ENCODE measurements at regions not wholly inside any gene's neighbourhood (a gene's known extent, or its start where the extent isn't known, plus 50 kb on each side); places are given as distances from the start of the nearest gene placed in this dataset.

DNA sequence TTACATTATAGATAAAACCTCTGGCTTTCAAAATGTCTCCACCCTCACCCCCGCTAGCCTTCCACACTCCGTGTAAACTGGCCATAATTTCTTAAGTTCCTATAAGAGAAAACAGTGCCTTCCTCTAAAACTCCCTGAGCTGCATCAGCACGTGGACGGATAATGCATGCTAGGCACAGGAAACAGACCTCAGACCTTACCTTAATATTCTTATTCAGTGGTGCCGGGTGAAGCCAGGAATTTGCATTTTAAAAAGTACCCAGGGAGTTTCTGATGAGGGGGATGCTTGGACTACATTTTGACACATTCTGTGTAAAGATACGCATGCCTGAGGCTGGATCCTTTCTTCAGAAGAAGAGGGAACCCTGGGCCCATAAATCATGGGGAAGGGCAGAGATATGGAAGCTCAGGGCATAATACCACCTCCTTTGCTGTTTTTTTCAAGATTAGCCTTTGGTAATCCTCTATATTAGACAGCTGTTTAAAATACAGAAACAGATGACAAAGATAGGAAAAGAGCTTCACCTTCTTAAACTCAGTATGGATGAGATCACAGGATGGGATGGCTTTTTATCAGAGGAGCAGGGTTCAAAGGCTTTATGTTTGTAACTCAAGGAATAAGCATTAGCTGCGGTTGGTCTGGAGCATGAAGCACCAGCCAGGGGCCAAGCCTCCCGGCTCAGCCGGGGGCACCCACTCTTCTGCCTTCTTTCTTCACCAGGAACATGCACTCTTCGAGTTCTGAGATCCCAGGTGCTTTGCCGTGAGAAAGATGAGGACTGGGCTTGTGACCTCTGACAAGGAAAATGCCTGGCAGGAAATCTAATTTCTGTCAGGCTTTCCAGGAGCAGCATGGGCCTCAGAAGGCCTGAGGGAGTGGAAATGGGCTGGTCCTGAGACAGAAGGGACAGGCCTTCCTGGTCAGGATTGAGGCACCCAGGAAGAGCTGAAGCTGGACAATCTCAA is 218.1 kb upstream of the SOX4 start:
- TF ChIP-seq, protein P1, sequence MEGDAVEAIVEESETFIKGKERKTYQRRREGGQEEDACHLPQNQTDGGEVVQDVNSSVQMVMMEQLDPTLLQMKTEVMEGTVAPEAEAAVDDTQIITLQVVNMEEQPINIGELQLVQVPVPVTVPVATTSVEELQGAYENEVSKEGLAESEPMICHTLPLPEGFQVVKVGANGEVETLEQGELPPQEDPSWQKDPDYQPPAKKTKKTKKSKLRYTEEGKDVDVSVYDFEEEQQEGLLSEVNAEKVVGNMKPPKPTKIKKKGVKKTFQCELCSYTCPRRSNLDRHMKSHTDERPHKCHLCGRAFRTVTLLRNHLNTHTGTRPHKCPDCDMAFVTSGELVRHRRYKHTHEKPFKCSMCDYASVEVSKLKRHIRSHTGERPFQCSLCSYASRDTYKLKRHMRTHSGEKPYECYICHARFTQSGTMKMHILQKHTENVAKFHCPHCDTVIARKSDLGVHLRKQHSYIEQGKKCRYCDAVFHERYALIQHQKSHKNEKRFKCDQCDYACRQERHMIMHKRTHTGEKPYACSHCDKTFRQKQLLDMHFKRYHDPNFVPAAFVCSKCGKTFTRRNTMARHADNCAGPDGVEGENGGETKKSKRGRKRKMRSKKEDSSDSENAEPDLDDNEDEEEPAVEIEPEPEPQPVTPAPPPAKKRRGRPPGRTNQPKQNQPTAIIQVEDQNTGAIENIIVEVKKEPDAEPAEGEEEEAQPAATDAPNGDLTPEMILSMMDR (IDR thresholded peaks at IDR 0.05; ENCODE audit: low read length) = no peak
- TF ChIP-seq EZH2 (IDR thresholded peaks at IDR 0.05; ENCODE audit: borderline replicate concordance, low read length) = no peak

Data from OCI-LY1 (cell line).